GM12873 (cell line): ENCODE measurements at regions not wholly inside any gene's neighbourhood (a gene's known extent, or its start where the extent isn't known, plus 50 kb on each side); places are given as distances from the start of the nearest gene placed in this dataset.

Experiments used
- CTCF ChIP-seq: IDR thresholded peaks from 2 replicates; pipeline ENCODE4 v1.5.1; 2012; ENCODE audit warnings: low read depth, mild to moderate bottlenecking, moderate library complexity, low read length, control low read depth; ENCODE audit not compliant: insufficient read depth; ENCODE audit errors: missing control alignments

- TF ChIP-seq CTCF, result no peak
Observed at GRCh38 chr7:86929293-86930109, 130.0 kb downstream of the ELAPOR2 start.

- TF ChIP-seq CTCF, result no peak
Observed at GRCh38 chr7:86928308-86928707, 131.1 kb downstream of the ELAPOR2 start.

- TF ChIP-seq CTCF, result peak; percentile 77
Observed at GRCh38 chr7:86926732-86927131, 132.7 kb downstream of the ELAPOR2 start.

- no peak for TF ChIP-seq CTCF
Observed at GRCh38 chr7:86925221-86925620, 134.2 kb downstream of the ELAPOR2 start.

- no peak for TF ChIP-seq CTCF
Observed at GRCh38 chr7:86923527-86923926, 135.9 kb downstream of the ELAPOR2 start.

GRCh38 chr7:86920154-86920553 lies 139.3 kb downstream of the ELAPOR2 start:
- no peak for TF ChIP-seq CTCF

GRCh38 chr7:86918245-86918644 lies 141.2 kb downstream of the ELAPOR2 start:
- TF ChIP-seq CTCF, result no peak
